ENCODE measurements at regions not wholly inside any gene's neighbourhood (a gene's known extent, or its start where the extent isn't known, plus 50 kb on each side); places are given as distances from the start of the nearest gene placed in this dataset.

DNA sequence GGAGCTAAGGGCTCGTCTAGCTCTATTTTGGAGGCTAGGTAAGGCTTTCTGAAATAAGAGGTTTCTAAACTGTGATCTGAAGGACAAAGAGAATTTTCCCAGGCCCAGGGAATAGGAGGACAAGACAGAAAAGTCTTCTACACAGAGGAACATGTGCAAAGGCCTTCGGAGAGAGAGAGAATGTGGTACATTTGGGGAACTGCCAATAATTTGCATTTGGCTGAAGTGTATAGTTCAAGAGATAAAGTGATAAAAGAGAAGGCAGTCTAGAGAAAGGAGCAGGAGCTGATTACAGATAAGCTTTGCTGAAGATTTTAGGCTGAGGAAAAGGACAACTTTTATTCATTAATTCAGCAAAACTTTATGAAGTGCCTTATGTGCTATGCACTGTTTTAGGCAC lies 214.4 kb upstream of the ELL2 start:
- H3K4me1 ChIP-seq (ENCODE audit: control insufficient read depth, insufficient read depth, low read length): no peaks in the 10 kb centered on the region
- H3K4me3 ChIP-seq (ENCODE audit: low read depth, low read length): no peak overlapping the region
- H3K36me3 ChIP-seq (ENCODE audit: control insufficient read depth in 2 of 2, insufficient read depth in 1 of 2, low read length in 2 of 2): no peaks in the 10 kb centered on the region
- ChIA-PET POLR2A (interaction anchor here (0.7 kb wide), 1 partner anchor 11 kb away, joined by 3 read pairs; no protein-coding TSS in a partner anchor), CTCF (interaction anchor here (0.5 to 1.0 kb wide), 4 partner anchors 13 to 67 kb away, joined by 3 to 5 read pairs (median 4); no protein-coding TSS in a partner anchor)
- no peaks in the 10 kb centered on the region for H3K9me3 ChIP-seq (ENCODE audit: control insufficient read depth, insufficient read depth, low read depth, low read length)
- no peak overlapping the region for H3K27ac ChIP-seq (ENCODE audit: extremely low read depth, low read depth, low read length)
- TF ChIP-seq ZNF239 (tag by site-specific recombination; IDR thresholded peaks at IDR 0.05) (no peak), KLF1 (tag by site-specific recombination; IDR thresholded peaks at IDR 0.05) (no peak), SETDB1 (IDR thresholded peaks at IDR 0.05; ENCODE audit: insufficient read length, low read length) (no peak), FEZF1 (tag by site-specific recombination; IDR thresholded peaks at IDR 0.05) (no peak)

DNA sequence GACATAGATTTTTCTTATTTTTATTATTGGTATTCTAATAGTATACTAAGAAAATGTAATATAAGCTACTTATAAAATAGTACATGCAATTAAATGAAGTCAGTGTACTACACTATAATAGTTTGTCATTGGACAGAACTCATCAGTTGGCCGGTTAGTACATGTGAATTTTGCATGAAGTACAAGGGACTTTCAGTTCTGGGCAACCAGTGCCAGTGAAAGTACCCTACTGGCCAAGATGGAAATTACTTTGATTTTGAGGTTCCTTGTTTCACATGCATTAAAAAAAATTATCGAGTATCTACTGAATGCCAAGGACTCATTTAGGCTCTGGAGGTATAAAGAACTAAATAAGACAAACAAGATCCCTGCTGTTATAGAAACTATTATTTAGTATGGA lies 213.4 kb upstream of the ELL2 start:
- H3K4me3 ChIP-seq (ENCODE audit: low read depth, low read length): no peak overlapping the region
- no peak for TF ChIP-seq ZNF132 (tag by site-specific recombination; IDR thresholded peaks at IDR 0.05; ENCODE audit: borderline replicate concordance)
- TF ChIP-seq, protein P1, sequence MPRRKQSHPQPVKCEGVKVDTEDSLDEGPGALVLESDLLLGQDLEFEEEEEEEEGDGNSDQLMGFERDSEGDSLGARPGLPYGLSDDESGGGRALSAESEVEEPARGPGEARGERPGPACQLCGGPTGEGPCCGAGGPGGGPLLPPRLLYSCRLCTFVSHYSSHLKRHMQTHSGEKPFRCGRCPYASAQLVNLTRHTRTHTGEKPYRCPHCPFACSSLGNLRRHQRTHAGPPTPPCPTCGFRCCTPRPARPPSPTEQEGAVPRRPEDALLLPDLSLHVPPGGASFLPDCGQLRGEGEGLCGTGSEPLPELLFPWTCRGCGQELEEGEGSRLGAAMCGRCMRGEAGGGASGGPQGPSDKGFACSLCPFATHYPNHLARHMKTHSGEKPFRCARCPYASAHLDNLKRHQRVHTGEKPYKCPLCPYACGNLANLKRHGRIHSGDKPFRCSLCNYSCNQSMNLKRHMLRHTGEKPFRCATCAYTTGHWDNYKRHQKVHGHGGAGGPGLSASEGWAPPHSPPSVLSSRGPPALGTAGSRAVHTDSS (tag by site-specific recombination; IDR thresholded peaks at IDR 0.05): no peak
- TF ChIP-seq ZNF211 (tag by site-specific recombination; IDR thresholded peaks at IDR 0.05; ENCODE audit: low read depth): no peak
- TF ChIP-seq ZNF473 (tag by site-specific recombination; IDR thresholded peaks at IDR 0.05): no peak
- TF ChIP-seq, protein P2, sequence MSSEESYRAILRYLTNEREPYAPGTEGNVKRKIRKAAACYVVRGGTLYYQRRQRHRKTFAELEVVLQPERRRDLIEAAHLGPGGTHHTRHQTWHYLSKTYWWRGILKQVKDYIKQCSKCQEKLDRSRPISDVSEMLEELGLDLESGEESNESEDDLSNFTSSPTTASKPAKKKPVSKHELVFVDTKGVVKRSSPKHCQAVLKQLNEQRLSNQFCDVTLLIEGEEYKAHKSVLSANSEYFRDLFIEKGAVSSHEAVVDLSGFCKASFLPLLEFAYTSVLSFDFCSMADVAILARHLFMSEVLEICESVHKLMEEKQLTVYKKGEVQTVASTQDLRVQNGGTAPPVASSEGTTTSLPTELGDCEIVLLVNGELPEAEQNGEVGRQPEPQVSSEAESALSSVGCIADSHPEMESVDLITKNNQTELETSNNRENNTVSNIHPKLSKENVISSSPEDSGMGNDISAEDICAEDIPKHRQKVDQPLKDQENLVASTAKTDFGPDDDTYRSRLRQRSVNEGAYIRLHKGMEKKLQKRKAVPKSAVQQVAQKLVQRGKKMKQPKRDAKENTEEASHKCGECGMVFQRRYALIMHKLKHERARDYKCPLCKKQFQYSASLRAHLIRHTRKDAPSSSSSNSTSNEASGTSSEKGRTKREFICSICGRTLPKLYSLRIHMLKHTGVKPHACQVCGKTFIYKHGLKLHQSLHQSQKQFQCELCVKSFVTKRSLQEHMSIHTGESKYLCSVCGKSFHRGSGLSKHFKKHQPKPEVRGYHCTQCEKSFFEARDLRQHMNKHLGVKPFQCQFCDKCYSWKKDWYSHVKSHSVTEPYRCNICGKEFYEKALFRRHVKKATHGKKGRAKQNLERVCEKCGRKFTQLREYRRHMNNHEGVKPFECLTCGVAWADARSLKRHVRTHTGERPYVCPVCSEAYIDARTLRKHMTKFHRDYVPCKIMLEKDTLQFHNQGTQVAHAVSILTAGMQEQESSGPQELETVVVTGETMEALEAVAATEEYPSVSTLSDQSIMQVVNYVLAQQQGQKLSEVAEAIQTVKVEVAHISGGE (tag by site-specific recombination; conservative IDR thresholded peaks at IDR 0.05; ENCODE audit: low read depth): no peak
- TF ChIP-seq RBAK (tag by site-specific recombination; IDR thresholded peaks at IDR 0.05): no peak
- no peaks in the 10 kb centered on the region for H3K36me3 ChIP-seq (ENCODE audit: control insufficient read depth in 2 of 2, insufficient read depth in 1 of 2, low read length in 2 of 2)
- POLR2A ChIA-PET: no interaction called here
- no peak overlapping the region for H3K27ac ChIP-seq (ENCODE audit: extremely low read depth, low read depth, low read length)
- no peaks in the 10 kb centered on the region for H3K9me3 ChIP-seq (ENCODE audit: control insufficient read depth, insufficient read depth, low read depth, low read length)
- CTCF ChIA-PET: interaction anchor here (0.6 to 1.1 kb wide), 5 partner anchors 12 to 191 kb away, joined by 3 to 6 read pairs (median 4); no protein-coding TSS in a partner anchor
- H3K4me1 ChIP-seq (ENCODE audit: control insufficient read depth, insufficient read depth, low read length): no peaks in the 10 kb centered on the region

DNA sequence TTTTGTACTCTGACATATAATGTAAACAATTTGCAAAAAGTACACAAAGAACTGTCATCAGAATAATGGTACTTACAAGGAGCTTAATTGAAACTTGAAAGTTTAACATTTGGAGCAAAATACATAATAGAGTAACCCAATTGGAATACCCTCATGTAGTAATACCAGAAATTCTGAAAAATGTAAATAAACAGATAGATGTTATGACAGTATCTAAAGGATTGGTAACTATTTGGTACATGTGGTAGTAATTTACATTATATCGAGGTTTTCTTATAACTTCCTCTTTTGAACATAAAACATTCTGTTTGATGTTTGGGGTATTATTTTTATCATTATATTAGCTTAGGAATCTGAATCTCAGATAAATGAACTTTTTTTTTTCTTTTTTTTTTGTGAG lies 211.7 kb upstream of the ELL2 start:
- ChIA-PET CTCF (no interaction called here), POLR2A (no interaction called here)
- H3K4me1 ChIP-seq (ENCODE audit: control insufficient read depth, insufficient read depth, low read length): no peaks in the 10 kb centered on the region
- TF ChIP-seq ZBTB17 (tag by site-specific recombination; IDR thresholded peaks at IDR 0.05) (no peak), ZNF354C (tag by site-specific recombination; IDR thresholded peaks at IDR 0.05; ENCODE audit: borderline replicate concordance, low read depth) (no peak), ZNF571 (tag by site-specific recombination; IDR thresholded peaks at IDR 0.05) (no peak), ZBTB21 (tag by site-specific recombination; IDR thresholded peaks at IDR 0.05) (no peak), ZBTB48 (tag by site-specific recombination; IDR thresholded peaks at IDR 0.05) (no peak), IKZF3 (tag by site-specific recombination; IDR thresholded peaks at IDR 0.05) (no peak), ZFP69B (tag by site-specific recombination; IDR thresholded peaks at IDR 0.05) (no peak)
- TF ChIP-seq, protein P3, sequence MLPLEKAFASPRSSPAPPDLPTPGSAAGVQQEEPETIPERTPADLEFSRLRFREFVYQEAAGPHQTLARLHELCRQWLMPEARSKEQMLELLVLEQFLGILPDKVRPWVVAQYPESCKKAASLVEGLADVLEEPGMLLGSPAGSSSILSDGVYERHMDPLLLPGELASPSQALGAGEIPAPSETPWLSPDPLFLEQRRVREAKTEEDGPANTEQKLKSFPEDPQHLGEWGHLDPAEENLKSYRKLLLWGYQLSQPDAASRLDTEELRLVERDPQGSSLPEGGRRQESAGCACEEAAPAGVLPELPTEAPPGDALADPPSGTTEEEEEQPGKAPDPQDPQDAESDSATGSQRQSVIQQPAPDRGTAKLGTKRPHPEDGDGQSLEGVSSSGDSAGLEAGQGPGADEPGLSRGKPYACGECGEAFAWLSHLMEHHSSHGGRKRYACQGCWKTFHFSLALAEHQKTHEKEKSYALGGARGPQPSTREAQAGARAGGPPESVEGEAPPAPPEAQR (tag by site-specific recombination; IDR thresholded peaks at IDR 0.05): no peak
- TF ChIP-seq, protein P4, sequence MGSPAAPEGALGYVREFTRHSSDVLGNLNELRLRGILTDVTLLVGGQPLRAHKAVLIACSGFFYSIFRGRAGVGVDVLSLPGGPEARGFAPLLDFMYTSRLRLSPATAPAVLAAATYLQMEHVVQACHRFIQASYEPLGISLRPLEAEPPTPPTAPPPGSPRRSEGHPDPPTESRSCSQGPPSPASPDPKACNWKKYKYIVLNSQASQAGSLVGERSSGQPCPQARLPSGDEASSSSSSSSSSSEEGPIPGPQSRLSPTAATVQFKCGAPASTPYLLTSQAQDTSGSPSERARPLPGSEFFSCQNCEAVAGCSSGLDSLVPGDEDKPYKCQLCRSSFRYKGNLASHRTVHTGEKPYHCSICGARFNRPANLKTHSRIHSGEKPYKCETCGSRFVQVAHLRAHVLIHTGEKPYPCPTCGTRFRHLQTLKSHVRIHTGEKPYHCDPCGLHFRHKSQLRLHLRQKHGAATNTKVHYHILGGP (tag by site-specific recombination; IDR thresholded peaks at IDR 0.05): no peak
- H3K9me3 ChIP-seq (ENCODE audit: control insufficient read depth, insufficient read depth, low read depth, low read length): no peaks in the 10 kb centered on the region
- no peaks in the 10 kb centered on the region for H3K36me3 ChIP-seq (ENCODE audit: control insufficient read depth in 2 of 2, insufficient read depth in 1 of 2, low read length in 2 of 2)
- H3K27ac ChIP-seq (ENCODE audit: extremely low read depth, low read depth, low read length): no peak overlapping the region
- H3K4me3 ChIP-seq (ENCODE audit: low read depth, low read length): no peak overlapping the region
